Left colon (tissue), 2 donors: ENCODE measurements at regions not wholly inside any gene's neighbourhood (a gene's known extent, or its start where the extent isn't known, plus 50 kb on each side); places are given as distances from the start of the nearest gene placed in this dataset.
A peak's percentile ranks its signal among the peaks of the same experiment; 100 is the strongest.
"Not testable (repeated sequence)": the region's sequence is repeated elsewhere in the genome, so short reads cannot be mapped to it uniquely, and the experiment has no call there.

Experiments
- ATAC-seq: fragments of 200-7000 bp; cut with Tn5 transposase; one replicate; pipeline ENCODE4 v1.9.1; 2020; ENCODE audit warnings: mild to moderate bottlenecking, moderate library complexity
- DNase-seq, 2 donors: peaks; one replicate each; pipeline ENCODE4 v3.0.0-alpha.2; 2020
- intact Hi-C, 2 donors: fragments of 100-400 bp; cut with DNase I in 1 of 2; cut with micrococcal nuclease in 1 of 2; formaldehyde crosslinking; loops; one replicate each; pipeline versions ENCODE4 v1.11.2 to v1.14.0; 2022; cut with DNase I, micrococcal nuclease
- donor health status: DM: no; HTN: no; CAD: no.
- donor health status: DM: yes; HTN: yes; CAD: no.

DNA sequence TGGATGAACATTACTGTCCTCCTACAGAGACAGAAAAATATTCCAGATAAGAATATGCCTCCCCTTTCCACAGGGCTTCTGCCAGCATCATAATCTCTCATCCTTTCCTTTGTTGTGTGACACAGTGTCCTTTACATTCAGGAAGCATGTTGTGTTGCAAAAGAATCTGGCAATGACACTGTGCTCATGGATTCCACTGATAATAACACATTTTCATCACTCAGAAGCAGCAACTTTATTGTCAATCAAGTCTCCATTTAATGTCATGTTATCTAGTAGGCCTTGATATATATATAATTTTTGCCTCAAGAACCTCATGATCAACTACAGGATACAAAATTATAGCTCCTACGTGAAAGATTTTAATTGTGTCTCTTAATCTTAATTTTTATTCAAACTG lies 833.9 kb downstream of the FSTL5 start:
- ATAC-seq (no peak), DNase-seq (no peak)
- intact Hi-C loops: no loop called here

GRCh38 chr4:161321706-161322105 lies 842.1 kb downstream of the FSTL5 start:
- intact Hi-C loops: no loop called here
- ATAC-seq: no peak
- no peak for DNase-seq

GRCh38 chr4:161320377-161320776 lies 843.4 kb downstream of the FSTL5 start:
- intact Hi-C loops: no loop called here
- DNase-seq (peak in 1 of 2 donors; percentile 4), ATAC-seq (no peak)

- DNase-seq (no peak), ATAC-seq (no peak)
- intact Hi-C loops: no loop called here
Observed at GRCh38 chr4:161317000-161317399, 846.8 kb downstream of the FSTL5 start.

- intact Hi-C loops: no loop called here
- no peak for ATAC-seq
- no peak for DNase-seq
Observed at GRCh38 chr4:161314371-161314770, 849.4 kb downstream of the FSTL5 start.

- no peak for ATAC-seq
- DNase-seq: no peak
- intact Hi-C loops: no loop called here
Observed at GRCh38 chr4:161303551-161303950, 860.2 kb downstream of the FSTL5 start.

GRCh38 chr4:161291222-161291621 lies 872.6 kb downstream of the FSTL5 start:
- intact Hi-C loops: no loop called here
- no peak for ATAC-seq
- DNase-seq: no peak

GRCh38 chr4:161287678-161288352 lies 876.0 kb downstream of the FSTL5 start:
- intact Hi-C loops: no loop called here
- no peak for ATAC-seq

GRCh38 chr4:161285461-161285860 lies 878.3 kb downstream of the FSTL5 start:
- ATAC-seq: no peak
- no peak for DNase-seq
- intact Hi-C loops: no loop called here

More at GRCh38 chr4:161287678-161288352, 876.0 kb downstream of the FSTL5 start:
- no peak for DNase-seq

- intact Hi-C loops: no loop called here
- no peak for DNase-seq
- no peak for ATAC-seq
Observed at GRCh38 chr4:161280929-161281328, 882.9 kb downstream of the FSTL5 start.

GRCh38 chr4:161279095-161279494 lies 884.7 kb downstream of the FSTL5 start:
- intact Hi-C loops: no loop called here
- ATAC-seq (no peak), DNase-seq (no peak)

DNA sequence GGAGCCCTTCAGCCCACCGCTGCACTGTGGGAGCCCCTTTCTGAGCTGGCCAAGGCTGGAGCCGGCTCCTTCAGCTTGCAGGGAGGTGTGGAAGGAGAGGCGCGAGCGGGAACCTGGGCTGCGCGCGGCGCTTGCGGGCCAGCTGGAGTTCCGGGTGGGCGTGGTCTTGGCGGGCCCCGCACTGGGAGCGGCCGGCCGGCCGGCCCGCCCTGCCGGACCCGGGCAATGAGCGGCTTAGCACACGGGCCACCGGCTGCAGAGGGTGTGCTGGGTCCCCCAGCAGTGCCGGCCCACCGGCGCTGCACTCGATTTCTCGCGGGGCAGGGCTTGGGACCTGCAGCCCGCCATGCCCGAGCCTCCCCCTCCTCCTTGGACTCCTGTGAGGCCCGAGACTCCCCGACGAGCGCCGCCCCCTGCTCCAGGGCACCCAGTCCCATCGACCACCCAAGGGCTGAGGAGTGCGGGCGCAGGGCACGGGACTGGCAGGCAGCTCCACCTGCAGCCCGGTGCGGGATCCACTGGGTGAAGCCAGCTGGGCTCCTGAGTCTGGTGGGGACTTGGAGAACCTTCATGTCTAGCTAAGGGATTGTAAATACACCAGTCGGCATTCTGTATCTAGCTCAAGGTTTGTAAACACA lies 886.5 kb downstream of the FSTL5 start:
- ATAC-seq, DNase-seq, intact Hi-C loops: not testable (repeated sequence)

GRCh38 chr4:161273607-161274006 lies 890.2 kb downstream of the FSTL5 start:
- intact Hi-C loops: no loop called here
- DNase-seq: no peak
- ATAC-seq: no peak

- DNase-seq (no peak), ATAC-seq (no peak)
- intact Hi-C loops: no loop called here
Observed at GRCh38 chr4:161260819-161261218, 903.0 kb downstream of the FSTL5 start.

GRCh38 chr4:161256716-161257115 lies 907.1 kb downstream of the FSTL5 start:
- no peak for ATAC-seq
- intact Hi-C loops: no loop called here
- DNase-seq: no peak

GRCh38 chr4:161256172-161256571 lies 907.6 kb downstream of the FSTL5 start:
- no peak for DNase-seq
- intact Hi-C loops: no loop called here

DNA sequence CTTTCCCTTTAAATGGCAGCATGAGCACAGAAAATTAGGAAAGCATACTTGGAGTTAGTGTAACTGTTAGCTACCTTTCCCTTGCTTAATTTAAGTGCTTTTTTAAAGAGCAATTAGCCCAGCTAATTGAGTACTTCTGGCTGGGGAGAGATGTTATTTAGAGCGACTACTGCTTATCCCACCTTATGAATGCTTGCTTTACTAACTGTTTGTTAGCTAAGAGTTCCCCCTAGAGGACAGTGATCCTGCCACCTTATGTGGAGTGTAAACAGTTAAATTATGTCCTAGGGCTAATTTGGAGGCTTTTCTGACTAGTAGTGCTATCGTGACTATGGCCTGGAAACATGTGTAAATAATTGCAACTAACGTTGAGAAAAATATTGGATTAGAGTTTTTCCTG lies 909.4 kb downstream of the FSTL5 start:
- DNase-seq: no peak
- intact Hi-C loops: no loop called here
- no peak for ATAC-seq

More at GRCh38 chr4:161256172-161256571, 907.6 kb downstream of the FSTL5 start:
- ATAC-seq: no peak

GRCh38 chr4:161252520-161253141 lies 911.2 kb downstream of the FSTL5 start:
- ATAC-seq (no peak), DNase-seq (no peak)
- intact Hi-C loops: no loop called here

- ATAC-seq (no peak), DNase-seq (no peak)
- intact Hi-C loops: no loop called here
Observed at GRCh38 chr4:161249779-161250440, 913.9 kb downstream of the FSTL5 start.

DNA sequence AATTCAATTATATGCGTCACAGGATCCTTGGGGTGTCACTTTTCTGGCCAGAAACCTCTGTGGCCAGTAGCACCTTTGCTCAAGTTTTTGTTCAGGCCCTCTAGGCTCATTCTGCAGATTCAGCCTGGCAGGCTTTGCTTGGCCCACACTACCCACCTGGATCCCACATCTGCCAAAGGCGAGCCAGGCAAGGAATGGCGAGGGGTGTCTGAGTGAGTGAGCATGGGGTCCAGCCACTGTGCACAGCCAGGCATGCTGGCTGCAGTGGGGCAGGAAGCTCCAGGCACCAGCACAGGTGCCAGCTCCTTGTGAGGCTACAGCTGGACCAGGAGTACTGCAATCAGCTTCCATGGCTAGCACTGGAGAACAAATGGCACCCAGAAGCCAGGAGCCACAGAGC lies 914.9 kb downstream of the FSTL5 start:
- DNase-seq: no peak
- no peak for ATAC-seq
- intact Hi-C loops: no loop called here
